Hindlimb muscle (tissue), 1 donor: ENCODE measurements at regions not wholly inside any gene's neighbourhood (a gene's known extent, or its start where the extent isn't known, plus 50 kb on each side); places are given as distances from the start of the nearest gene placed in this dataset.

Experiments
- DNase-seq: peaks from one replicate; pipeline ENCODE4 v3.0.0-alpha.2; 2013

GRCh38 chr4:53684136-53685130 is 93.1 kb upstream of the LNX1 start:
- peak; percentile 55 for DNase-seq

DNA sequence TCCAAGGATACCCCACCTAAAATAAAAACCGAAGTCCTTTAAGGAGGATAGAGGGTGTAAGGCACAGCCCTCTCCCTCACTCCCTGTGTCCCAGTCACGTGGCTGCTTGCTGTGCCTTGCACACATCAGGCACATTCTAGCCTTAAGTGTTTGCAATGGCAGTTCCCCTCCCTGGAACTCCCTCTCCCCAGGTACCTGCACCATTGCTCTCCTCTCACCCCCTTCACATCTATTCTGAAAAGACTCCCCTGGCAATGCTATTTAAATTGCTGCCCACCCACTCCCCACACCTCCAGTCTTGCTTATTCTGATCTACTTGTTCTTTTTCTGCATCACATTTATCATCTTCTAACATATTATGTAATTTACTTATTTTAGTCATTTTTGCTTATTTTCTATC is 91.6 kb upstream of the LNX1 start:
- no peak for DNase-seq

DNA sequence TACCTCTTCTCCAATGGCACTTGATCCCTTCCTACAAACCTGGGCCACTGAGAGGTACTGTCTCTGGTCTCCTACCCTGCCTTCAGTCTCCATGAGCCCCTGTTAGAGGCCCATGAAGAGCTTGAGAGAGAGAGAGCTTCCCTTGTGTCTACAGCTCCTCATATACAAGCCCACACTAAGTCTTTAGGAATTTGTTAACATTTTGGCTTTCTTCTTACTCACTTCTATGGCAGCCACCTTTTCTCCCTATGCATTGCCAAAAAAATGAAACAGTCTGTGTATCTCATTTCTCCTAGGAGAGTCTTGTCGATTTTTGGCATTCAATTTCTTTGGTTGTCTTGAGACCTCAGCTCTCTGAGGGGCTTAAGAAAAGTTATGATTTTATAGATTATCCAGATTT is 90.9 kb upstream of the LNX1 start:
- DNase-seq, result no peak

GRCh38 chr4:53680598-53680997 is 89.3 kb upstream of the LNX1 start:
- no peak for DNase-seq

- no peak for DNase-seq
Observed at GRCh38 chr4:53680168-53680567, 88.9 kb upstream of the LNX1 start.

- DNase-seq, result no peak
Observed at GRCh38 chr4:53676402-53676871, 85.2 kb upstream of the LNX1 start.

DNA sequence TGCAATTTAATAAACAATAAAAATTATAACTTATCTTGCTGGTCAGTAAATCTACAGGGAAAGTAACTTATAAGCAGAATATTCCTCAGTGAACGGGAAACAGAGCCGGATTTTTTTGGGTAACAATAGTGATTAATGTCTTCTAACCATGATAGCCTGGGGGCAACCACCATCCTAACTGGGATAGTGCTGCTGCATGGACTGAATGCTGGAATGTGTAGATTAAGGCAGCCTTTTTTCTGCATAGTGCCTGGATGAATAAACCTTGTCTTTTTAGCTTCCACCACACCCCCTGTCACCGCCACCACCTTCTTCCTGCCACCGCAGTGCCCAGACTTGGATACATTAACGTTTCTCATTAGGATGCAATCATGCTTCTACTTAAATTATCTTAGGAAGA is 83.6 kb upstream of the LNX1 start:
- no peak for DNase-seq

DNA sequence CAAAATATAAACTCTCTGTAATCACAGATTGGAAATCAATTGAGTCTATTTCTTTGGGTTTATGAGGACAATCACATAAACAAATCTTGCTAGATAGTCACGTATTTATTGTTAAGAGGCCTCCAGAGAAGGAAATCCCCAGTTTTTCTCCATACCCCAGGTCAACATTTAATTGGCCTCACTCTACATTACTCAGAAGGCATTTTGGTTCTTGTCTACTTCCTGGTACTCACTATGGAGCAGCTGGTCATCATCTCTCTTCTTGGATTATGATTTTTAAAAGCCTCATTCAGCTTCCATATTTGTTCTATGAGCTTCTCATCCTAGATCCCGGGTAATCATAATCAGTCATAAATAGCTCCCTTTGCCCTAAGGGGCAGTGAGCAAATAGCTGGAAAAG is 81.6 kb upstream of the LNX1 start:
- DNase-seq, result no peak

- no peak for DNase-seq
Observed at GRCh38 chr4:53671757-53672156, 80.5 kb upstream of the LNX1 start.

DNA sequence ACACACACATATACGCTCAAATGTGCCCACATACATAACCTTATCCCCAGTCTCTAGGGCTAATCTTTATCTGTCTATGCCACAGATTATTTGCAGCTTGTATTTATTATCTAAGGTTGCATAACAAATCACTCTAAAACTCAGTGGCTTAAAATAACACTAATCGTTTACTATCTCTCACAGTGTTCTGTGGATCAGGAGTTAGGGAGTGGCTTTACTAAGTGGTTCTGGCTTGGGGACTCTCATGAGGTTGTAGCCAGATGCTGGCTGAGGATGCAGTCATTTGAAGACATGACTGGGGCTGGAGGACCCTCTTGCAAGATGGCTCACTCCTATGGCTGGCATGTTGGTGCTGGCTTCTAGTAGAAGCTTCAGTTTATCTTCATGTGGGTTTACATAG is 68.5 kb upstream of the LNX1 start:
- DNase-seq, result no peak

DNA sequence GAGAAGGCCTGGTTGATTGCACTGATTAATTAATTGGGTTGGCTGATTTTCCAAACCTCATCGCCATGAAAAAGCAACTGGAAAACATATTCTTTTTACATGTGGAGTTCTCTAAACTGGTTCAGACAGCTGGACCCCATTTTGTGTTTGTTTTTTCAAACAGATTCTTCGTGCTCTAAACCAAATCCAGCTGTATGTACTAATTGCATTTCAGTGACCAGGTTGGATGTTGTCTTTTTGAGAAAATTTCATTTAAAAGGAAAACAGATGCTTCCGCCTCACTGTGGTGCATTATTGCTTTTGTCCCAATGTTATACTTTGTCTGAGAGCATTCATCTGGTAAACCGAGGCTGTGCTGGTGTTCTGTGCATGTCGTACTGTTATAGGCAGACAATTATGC is 67.8 kb upstream of the LNX1 start:
- no peak for DNase-seq

GRCh38 chr4:53658029-53658428 is 66.7 kb upstream of the LNX1 start:
- no peak for DNase-seq

GRCh38 chr4:53656421-53656981 is 65.2 kb upstream of the LNX1 start:
- DNase-seq, result peak; percentile 75

- peak; percentile 57 for DNase-seq
Observed at GRCh38 chr4:53654300-53654758, 63.0 kb upstream of the LNX1 start.

DNA sequence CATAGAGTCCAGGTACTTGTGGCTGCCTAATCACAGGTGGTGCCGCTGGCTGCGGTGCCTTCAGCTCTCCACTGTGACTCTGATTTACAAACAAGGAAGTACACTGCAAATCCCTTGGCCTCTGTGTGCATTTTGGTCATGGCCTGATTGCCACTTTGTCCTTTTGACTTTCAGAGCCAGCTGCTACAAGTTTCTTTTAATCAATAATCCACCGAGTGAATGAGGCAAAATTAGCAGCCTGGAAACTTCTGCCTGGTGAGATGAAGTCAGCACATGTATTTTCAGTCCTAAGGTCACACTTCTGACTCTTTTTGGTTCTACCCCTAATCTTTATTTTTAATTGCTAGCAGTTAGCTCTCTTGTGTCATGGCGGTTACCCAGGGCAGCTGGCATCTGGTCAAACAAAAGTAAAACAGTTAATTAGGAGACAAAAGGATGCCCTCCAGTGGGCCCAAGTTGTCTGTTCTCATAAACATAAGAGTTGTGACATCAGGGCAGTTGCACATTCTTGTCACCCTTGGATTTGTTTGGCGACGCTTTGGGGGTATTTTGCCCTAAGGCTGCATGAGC is 62.3 kb upstream of the LNX1 start:
- no peak for DNase-seq

GRCh38 chr4:53651156-53651735 is 60.0 kb upstream of the LNX1 start:
- no peak for DNase-seq

- DNase-seq, result no peak
Observed at GRCh38 chr4:53649357-53649756, 58.1 kb upstream of the LNX1 start.

DNA sequence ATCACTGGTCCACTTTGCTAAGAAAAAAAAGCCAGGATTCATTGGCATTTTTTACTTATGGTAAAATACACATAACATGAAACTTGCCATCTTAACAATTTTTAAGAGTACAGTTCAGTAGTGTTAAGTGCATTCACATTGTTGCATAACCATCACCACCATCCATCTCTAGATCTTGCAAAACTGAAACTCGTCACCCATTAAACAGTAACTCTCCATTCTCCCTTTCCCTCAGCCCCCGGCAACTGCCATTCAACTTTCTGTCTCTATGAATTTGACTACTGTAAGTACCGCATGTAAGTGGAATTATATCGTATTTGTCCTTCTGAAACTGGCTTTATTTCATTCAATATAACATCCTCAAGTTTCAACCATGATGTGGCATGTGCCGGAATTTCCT is 56.3 kb upstream of the LNX1 start:
- DNase-seq, result no peak

DNA sequence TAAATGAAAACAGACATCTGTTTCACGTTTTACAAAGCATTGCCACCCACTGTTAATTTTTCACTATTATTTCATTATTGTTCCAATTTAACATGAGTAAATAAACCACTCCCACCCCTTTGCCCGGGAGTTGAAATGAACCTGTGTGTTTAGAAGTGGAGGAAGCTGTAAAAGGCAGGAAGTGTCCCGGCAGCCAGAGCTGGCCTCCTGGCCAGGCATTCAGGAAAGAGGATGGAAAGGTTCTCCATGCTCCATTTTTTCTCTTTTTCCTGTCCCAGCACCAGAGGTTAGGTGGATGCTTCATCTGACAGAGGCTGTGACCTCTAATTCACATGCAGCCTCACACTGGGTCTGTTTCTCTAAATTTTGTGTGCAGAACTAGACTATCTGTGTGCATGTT is 55.5 kb upstream of the LNX1 start:
- no peak for DNase-seq

- DNase-seq, result no peak
Observed at GRCh38 chr4:53645108-53645507, 53.8 kb upstream of the LNX1 start.

DNA sequence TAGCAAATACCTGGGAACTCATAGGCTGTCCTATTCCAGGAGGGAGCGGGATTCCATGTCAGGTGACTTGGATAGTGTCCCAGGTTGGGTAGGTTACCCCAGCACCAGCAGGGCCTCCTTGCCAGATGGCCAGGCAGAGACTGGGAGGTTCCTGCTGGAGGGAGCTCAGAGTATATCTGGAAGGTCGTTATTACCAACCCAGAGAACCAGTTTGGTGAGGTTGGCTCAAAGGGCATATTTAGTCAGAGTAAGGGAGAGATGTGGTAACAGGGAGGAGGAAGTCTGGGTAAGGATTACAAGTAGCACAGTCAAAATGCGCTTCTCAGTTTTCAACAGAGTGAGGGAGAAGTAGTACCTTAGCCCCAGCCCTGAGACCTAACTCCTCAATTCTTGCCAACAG is 53.3 kb upstream of the LNX1 start:
- DNase-seq, result no peak
